DMS 273 treated with DMSO at 0.1 percent for 48 hours (cell line): ENCODE measurements at regions not wholly inside any gene's neighbourhood (a gene's known extent, or its start where the extent isn't known, plus 50 kb on each side); places are given as distances from the start of the nearest gene placed in this dataset.
"Not testable (repeated sequence)": the region's sequence is repeated elsewhere in the genome, so short reads cannot be mapped to it uniquely, and the experiment has no call there.

ENCODE experiments used
- DNase-seq: peaks from one replicate; lab custom pipeline; 2025; lab: John Stamatoyannopoulos, UW

DNA sequence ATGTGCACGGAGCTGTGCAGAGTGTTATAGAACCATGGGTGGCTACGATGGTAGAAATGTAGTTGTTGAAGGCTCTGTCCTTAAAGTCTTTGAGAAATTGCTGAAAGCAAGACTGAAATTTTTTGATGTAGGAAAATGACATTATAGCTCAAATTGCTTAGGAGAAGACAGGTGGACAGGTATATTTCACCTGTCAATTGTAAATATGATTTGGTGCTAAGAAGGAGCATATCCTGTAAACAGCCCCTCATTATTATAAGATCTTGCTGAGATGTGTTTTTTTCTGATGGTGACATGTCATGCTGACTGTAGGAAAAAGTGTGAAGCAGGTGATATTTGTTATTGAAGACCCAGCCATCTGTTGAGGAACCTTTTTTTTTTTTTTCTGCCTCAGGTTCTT is 377.9 kb downstream of the PSAT1 start:
- no peak for DNase-seq

GRCh38 chr9:78676009-78676408 is 379.1 kb downstream of the PSAT1 start:
- DNase-seq: no peak

GRCh38 chr9:78676623-78677022 is 379.7 kb downstream of the PSAT1 start:
- DNase-seq: no peak

DNA sequence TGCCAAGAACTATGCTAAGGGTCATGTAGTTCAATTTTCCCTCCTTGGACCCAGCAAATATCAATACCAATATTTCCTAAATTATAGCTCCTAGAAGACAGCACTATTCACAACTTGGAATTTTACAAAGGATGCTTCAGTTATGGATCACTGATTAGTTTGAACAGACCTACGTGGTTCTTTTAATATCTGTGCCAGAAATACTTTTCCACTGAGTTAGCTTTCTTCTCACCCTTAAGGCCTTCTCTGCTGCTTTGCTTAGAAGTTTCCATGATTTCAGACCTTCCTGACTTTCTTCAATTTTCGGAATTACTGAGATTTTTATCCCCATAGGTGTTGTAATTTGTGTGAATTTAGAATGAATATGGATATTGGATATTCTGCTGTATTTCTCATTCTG is 380.4 kb downstream of the PSAT1 start:
- DNase-seq: no peak

DNA sequence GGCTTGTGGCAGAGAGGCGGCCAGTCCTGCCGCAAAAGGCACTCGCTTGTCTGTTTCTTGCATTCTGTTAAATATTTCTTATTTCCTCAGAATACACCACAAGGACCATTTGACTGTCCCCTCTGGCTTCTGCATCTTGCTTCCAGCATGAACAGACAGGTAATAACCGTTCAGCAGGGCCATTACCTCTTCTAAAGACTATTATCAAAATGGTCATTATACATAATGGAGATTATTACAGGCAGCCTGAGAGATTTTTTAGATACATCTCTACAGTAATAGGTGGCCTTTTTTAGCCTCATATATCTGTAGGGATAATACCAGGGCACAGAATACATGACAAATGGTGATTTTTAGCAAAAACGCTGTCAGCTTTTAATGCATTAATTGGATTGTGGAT is 382.0 kb downstream of the PSAT1 start:
- no peak for DNase-seq

DNA sequence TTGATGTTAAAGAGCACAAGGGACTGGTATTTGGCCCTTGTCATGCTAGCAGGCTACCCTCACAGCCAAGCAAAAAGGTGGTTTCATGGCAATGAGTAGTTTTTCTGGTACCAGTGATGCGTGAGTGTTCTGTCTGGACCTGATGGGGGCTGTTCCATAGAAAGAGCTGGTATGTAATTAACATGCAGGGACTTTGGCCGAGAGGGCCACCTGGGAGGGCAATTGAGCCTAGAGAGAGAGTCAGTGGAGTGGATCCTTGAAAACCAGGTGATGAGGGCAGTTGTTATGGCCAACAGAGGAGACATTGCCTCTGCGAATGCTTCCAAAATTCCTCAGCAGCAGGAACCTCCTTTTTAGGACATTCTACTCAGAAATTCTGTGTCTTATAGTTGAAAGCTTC is 383.3 kb downstream of the PSAT1 start:
- no peak for DNase-seq

- DNase-seq: no peak
These were observed 385.3 kb downstream of the PSAT1 start for GRCh38 chr9:78682216-78682615.

DNA sequence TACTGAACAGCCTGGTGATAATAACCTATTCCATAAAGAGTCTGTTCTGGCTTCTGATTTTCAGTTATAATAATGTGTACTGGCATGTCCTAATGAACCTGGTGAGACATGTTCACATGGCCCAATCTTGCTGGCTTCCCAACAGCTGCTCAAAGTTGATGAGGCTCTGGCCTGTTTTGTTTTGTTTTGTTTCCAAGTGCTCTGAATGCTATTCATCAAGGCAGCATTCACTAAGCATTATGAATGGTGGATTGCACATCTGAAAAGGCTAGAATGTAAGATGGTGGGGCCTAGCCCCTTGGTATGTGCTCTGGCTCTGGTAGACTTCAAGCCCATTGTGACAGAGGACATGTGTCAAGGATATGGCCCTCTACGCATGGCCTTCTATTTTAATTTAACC is 388.5 kb downstream of the PSAT1 start:
- DNase-seq: no peak

- no peak for DNase-seq
These were observed 391.9 kb downstream of the PSAT1 start for GRCh38 chr9:78688796-78689195.

DNA sequence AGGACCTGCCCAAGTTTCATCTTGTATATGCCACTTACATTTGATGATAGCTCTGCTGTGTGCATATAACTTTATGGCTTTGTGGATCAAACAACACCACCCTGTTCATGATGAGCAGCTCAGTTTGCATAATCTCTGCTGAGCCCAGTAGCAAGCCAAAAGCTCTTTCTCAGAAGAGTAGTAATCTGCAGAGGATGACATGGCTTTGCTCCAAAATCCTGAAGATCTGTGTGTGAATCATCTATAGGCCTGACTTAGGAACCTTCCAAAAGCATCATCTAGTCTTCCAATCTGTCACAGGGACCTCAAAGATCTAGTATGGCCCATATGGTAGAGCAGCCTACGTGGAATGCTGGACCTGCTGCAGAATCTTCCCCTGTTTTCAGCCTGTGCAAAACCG is 394.6 kb downstream of the PSAT1 start:
- no peak for DNase-seq

DNA sequence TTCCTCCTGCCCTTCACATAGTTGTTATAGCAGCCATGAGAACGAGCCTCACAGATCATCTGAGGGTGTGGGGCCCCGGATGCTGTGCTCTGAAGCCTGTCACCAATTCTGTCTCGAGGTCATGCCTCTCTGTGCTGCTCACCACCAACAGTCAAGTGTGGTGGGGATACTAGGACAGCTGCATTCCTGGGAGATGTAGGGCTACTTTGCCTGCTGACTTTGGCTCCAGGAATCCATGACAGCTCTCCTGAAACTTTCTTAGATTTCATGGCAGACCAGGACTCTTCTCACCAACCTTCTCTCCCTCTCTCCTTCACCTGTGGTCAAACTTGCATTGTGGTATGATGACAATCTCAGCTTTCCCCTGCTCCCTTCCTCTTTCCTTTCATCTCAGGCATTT is 395.9 kb downstream of the PSAT1 start:
- no peak for DNase-seq

GRCh38 chr9:78694974-78695373 is 398.0 kb downstream of the PSAT1 start:
- no peak for DNase-seq

DNA sequence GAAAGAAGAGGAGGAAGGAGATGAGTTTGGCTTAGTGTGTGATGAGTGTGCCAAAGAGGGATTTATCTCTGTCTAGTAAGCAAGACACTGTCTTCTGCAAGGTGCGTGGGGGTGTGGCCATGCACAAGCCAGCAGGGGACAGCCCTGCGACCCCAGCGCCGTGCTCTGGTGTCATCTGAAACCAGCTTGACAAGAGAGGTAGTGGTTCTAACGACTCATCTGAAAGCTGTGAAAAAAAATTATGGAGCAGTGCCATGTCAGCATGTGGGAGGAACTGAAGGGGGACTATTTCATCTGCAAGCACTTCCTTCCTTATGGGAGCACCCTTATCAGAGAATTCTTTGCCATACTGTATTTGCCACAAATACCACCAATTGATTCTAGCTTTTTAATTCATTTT is 398.6 kb downstream of the PSAT1 start:
- DNase-seq: no peak

GRCh38 chr9:78697618-78698017 is 400.7 kb downstream of the PSAT1 start:
- DNase-seq: no peak

DNA sequence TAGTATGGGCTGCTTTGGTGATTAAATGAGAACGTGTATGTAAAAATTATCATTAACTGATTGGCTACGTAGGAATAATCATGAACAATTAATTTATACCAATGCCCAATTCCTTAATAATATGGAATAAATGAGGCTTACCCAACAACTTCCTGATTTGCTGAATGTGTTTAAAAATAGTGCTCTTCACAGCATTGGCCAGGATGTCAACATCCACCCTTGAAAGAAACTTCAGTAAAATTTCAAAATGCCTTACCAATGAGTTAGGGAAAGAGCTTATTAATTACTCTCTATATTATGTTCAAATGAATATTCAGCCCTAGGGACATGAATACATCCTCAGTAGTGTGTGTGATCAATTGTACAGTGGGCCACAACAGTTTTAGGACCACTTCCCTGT is 401.4 kb downstream of the PSAT1 start:
- DNase-seq: no peak

GRCh38 chr9:78699217-78699616 is 402.3 kb downstream of the PSAT1 start:
- not testable (repeated sequence) for DNase-seq

- DNase-seq: not testable (repeated sequence)
These were observed 407.2 kb downstream of the PSAT1 start for GRCh38 chr9:78704153-78704552.

DNA sequence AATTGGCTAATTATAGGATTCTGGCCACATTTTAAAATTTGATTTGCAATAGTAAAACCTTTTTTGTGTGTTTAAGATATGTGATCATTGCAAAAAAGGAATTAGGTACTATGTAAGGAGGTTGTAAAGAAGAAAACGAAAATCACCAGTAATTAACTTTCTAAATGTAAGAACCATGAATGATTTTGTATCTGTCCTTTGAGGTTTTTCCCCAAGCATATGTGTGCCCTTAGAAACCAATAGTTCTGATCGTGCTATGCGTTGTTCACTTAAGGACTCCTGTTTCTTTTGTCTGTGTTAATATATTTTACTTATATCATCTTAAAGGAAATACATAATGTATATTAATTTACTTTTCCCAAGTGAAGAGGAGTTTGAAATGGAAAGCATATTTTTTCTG is 410.2 kb downstream of the PSAT1 start:
- no peak for DNase-seq

GRCh38 chr9:78707481-78707991 is 410.6 kb downstream of the PSAT1 start:
- no peak for DNase-seq

DNA sequence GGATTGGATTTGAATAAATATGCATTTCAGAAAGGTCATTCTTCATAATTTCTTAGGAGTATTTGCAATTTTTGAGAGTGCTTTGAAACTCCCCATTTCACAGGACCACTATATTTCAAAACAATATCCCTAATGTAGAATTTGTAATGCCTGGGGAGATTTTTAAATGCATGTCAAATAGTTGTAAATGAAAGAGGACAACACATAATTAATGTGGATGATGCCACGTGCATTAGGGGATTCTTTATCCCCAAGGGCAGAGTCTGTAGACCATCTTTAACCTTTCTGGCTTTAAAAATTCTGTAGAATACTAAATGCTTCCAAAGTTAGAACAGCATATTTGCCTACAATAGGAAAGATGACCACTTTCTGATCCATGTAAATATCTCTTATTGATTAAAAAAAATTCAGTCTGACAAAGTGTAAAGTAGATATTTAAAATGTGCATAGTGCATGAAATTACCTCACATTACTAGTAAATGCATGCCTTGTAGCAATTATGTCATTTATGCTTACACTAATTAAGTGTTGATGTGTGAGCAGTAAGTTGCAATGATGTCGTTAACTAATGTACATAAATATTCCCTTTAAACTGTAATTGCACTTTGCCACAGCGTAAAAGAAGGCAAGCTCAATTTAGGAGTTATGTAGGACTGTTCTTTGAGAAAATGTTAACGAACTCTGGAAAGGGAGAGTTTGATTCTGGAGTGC is 416.1 kb downstream of the PSAT1 start:
- DNase-seq: no peak

DNA sequence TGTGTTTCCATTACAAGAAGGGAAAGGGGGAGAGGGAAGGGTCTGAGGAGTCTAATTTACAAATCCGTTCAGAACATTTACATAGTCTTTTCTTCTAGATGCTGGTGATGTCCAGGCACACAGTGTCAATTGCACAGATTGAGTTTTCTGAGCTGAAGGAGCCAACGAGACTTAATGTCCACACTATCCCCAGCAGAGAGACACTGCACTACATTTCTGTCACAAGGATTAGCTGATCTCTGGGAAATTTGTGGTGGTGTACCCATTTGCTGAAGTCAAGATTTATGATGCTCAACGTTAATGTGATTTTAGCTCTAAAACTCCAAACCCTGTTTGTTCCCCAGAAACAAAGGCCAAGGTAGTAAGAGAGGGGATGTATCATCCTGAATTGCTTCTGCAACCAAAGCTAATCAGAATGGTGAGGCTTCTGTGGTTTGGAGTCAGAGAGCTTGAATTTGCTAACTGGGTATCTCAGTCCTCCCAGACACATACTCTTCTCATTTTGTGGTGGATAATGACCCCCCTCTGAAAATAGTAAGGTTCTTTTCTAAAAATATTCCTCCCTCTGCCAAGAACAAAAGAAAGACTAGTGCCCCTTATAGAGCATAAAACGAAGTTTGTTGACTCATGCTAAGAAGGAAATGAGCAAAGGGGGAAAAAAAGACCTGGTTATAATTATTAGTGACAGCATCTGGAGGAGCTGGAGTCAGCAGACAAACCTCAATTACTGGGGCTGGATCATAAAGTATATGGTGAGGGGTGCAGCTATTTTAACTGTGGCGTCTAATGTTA is 416.9 kb downstream of the PSAT1 start:
- DNase-seq: no peak

GRCh38 chr9:78714576-78714975 is 417.7 kb downstream of the PSAT1 start:
- DNase-seq: no peak

DNA sequence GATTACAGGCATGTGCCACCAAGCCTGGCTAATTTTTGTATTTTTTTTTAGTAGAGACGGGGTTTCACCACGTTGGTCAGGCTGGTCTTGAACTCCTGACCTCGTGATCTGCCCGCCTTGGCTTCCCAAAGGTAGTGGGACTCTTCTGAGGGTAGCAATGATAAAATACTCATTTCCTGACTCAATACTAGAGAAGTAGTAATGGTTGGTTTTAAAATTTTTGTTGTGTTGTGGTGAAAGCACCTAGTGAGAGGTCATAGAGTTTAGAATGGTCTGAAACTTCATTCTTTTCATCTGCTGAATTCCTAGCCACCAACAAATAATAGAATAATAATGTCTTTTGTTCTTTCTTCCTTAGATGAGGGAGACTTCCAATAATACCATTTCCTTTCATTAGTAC is 422.1 kb downstream of the PSAT1 start:
- DNase-seq: not testable (repeated sequence)
